ENCODE measurements at regions not wholly inside any gene's neighbourhood (a gene's known extent, or its start where the extent isn't known, plus 50 kb on each side); places are given as distances from the start of the nearest gene placed in this dataset.

- in situ Hi-C loops (cut with HindIII; ENCODE audit: low pct_unique_long_range_greater_than_20kb, low sequenced_read_pairs): no loop called here
- no peak for DNase-seq (ENCODE audit: low read depth, low spot score)
Observed at GRCh38 chr6:18335948-18336347, 51.2 kb upstream of the RNF144B start.

DNA sequence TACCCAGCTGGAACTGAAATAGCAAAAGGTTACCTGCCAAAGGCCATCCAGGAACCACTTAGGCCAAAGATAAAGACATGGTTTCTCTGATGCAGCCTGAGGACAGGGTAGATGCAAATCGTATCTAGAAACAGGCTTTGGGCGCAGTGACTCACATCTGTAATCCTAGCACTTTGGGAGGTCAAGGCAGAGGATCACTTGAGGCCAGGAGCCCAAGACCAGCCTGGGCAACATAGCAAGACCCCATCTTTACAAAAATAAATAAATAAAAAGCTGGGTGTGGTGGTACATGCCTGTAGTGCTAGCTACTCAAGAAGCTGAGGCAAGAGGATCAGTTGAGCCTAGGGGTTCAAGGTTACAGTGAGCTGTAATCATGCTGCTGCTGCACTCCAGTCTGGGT is 52.9 kb upstream of the RNF144B start:
- DNase-seq (ENCODE audit: low read depth, low spot score): no peak
- in situ Hi-C loops (cut with HindIII; ENCODE audit: low pct_unique_long_range_greater_than_20kb, low sequenced_read_pairs): no loop called here

GRCh38 chr6:18330548-18331081 is 56.5 kb upstream of the RNF144B start:
- DNase-seq (ENCODE audit: low read depth, low spot score): no peak
- in situ Hi-C loops (cut with HindIII; ENCODE audit: low pct_unique_long_range_greater_than_20kb, low sequenced_read_pairs): no loop called here

DNA sequence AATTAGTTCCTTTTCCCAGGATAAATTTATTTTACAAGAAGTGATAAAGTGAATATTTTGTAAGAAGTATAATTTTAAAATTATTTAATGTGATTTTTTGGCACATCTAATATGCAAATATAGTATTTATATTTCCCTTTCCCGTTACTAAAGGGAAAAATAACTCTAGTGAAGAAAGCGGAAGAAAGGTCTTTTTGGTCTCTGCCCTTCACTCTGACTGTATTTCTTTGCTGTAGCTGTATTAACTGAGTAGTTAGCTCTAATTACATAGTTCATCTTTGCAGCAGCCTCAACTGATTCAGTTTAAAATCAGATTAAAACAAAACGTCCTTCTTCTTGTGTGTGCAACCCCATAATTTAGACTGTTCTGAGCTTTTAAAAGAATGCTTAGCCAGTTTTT is 57.4 kb upstream of the RNF144B start:
- in situ Hi-C loops (cut with HindIII; ENCODE audit: low pct_unique_long_range_greater_than_20kb, low sequenced_read_pairs): no loop called here
- no peak for DNase-seq (ENCODE audit: low read depth, low spot score)

GRCh38 chr6:18328540-18328939 is 58.6 kb upstream of the RNF144B start:
- no peak for DNase-seq (ENCODE audit: low read depth, low spot score)
- in situ Hi-C loops (cut with HindIII; ENCODE audit: low pct_unique_long_range_greater_than_20kb, low sequenced_read_pairs): no loop called here

DNA sequence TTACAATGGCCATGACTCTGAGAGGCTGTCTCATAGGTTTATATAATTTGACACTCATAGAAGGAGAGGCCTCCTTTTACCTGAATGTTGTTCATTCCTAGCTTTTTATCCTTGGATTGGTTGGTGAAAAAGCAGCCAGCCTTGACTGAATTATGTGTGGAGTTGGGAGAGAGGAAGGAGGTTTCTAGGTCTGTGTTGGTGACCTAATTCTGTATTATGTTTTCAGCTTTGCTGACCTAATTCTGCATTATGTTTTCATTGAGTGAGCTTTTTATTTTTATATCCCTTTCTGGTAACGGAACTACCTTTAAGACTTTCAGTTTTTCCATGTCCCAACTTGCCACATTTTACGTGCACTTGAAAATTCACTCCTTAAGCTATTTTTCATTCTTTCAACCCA is 59.1 kb upstream of the RNF144B start:
- no peak for DNase-seq (ENCODE audit: low read depth, low spot score)
- in situ Hi-C loops (cut with HindIII; ENCODE audit: low pct_unique_long_range_greater_than_20kb, low sequenced_read_pairs): no loop called here

GRCh38 chr6:18327626-18328025 is 59.5 kb upstream of the RNF144B start:
- DNase-seq (ENCODE audit: low read depth, low spot score): no peak
- in situ Hi-C loops (cut with HindIII; ENCODE audit: low pct_unique_long_range_greater_than_20kb, low sequenced_read_pairs): no loop called here

- in situ Hi-C loops (cut with HindIII; ENCODE audit: low pct_unique_long_range_greater_than_20kb, low sequenced_read_pairs): no loop called here
- no peak for DNase-seq (ENCODE audit: low read depth, low spot score)
Observed at GRCh38 chr6:18326980-18327379, 60.2 kb upstream of the RNF144B start.

- in situ Hi-C loops (cut with HindIII; ENCODE audit: low pct_unique_long_range_greater_than_20kb, low sequenced_read_pairs): no loop called here
- DNase-seq (ENCODE audit: low read depth, low spot score): no peak
Observed at GRCh38 chr6:18326001-18326400, 61.1 kb upstream of the RNF144B start.

- no peak for DNase-seq (ENCODE audit: low read depth, low spot score)
- in situ Hi-C loops (cut with HindIII; ENCODE audit: low pct_unique_long_range_greater_than_20kb, low sequenced_read_pairs): no loop called here
Observed at GRCh38 chr6:18324706-18325042, 60.3 kb upstream of the DEK start.

DNA sequence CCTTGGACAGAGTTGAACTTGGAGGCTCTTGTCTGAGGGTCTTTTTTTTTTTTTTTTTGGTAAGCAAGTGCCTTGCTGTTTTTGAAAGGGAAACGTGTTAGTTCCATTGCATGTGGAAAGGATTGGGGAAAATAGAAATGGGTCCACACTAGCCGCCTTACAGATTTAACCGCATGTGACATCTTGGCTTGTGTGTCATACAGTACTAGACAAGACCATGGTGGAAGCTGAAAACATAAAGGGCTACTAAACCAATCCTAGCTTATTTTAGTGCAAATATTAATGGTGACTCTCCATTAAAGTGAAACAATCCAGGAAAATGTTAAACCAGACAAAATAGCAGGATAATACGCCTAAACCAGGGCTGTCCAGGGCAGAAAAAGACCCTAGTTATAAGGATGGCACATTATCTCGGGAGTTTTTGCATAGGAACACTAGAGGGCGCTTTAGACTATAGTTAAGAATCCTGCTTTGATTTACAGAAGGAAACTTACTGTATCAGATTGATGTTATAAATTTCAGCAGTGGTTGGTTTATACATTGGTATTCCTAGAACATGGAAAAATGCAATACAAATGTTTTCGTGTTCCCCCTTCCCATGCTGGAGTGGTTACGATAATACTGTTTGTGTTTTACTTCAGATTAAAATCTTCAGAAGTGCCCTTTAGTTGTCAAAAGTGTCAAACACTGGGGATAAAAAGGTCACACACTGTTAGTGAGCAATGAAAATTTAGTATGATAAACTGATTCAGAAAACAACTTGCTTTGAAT is 59.8 kb upstream of the DEK start:
- in situ Hi-C loops (cut with HindIII; ENCODE audit: low pct_unique_long_range_greater_than_20kb, low sequenced_read_pairs): no loop called here
- DNase-seq (ENCODE audit: low read depth, low spot score): peak; percentile 85

GRCh38 chr6:18317850-18318249 is 53.5 kb upstream of the DEK start:
- in situ Hi-C loops (cut with HindIII; ENCODE audit: low pct_unique_long_range_greater_than_20kb, low sequenced_read_pairs): no loop called here
- no peak for DNase-seq (ENCODE audit: low read depth, low spot score)

- no peak for DNase-seq (ENCODE audit: low read depth, low spot score)
- in situ Hi-C loops (cut with HindIII; ENCODE audit: low pct_unique_long_range_greater_than_20kb, low sequenced_read_pairs): no loop called here
Observed at GRCh38 chr6:18314317-18314997, 50.1 kb upstream of the DEK start.

Measured in SK-MEL-5 (cell line).